SK-N-DZ (cell line): ENCODE measurements at regions not wholly inside any gene's neighbourhood (a gene's known extent, or its start where the extent isn't known, plus 50 kb on each side); places are given as distances from the start of the nearest gene placed in this dataset.

ENCODE experiments used
- DNase-seq: peaks from one replicate; pipeline ENCODE4 v3.0.0-alpha.2; 2015; ENCODE audit warnings: low spot score

- no peak for DNase-seq
These were observed 137.6 kb upstream of the HABP2 start for GRCh38 chr10:113415246-113415645.

GRCh38 chr10:113420057-113420732 is 132.7 kb upstream of the HABP2 start:
- DNase-seq = no peak

- DNase-seq = no peak
These were observed 131.8 kb upstream of the HABP2 start for GRCh38 chr10:113420733-113421675.

- no peak for DNase-seq
These were observed 130.5 kb upstream of the HABP2 start for GRCh38 chr10:113422371-113422770.

GRCh38 chr10:113423981-113424721 is 128.7 kb upstream of the HABP2 start:
- no peak for DNase-seq

GRCh38 chr10:113425008-113425407 is 127.8 kb upstream of the HABP2 start:
- DNase-seq = no peak

GRCh38 chr10:113425541-113425951 is 127.3 kb upstream of the HABP2 start:
- no peak for DNase-seq

GRCh38 chr10:113426181-113426877 is 126.5 kb upstream of the HABP2 start:
- no peak for DNase-seq

GRCh38 chr10:113427236-113427735 is 125.6 kb upstream of the HABP2 start:
- DNase-seq = no peak

- DNase-seq = no peak
These were observed 124.9 kb upstream of the HABP2 start for GRCh38 chr10:113427811-113428558.

- no peak for DNase-seq
These were observed 122.0 kb upstream of the HABP2 start for GRCh38 chr10:113430634-113431397.

- no peak for DNase-seq
These were observed 121.3 kb upstream of the HABP2 start for GRCh38 chr10:113431398-113432160.

- no peak for DNase-seq
These were observed 119.1 kb upstream of the HABP2 start for GRCh38 chr10:113433711-113434110.

- DNase-seq = no peak
These were observed 118.5 kb upstream of the HABP2 start for GRCh38 chr10:113434315-113434714.

- no peak for DNase-seq
These were observed 117.9 kb upstream of the HABP2 start for GRCh38 chr10:113434950-113435349.

GRCh38 chr10:113435881-113436280 is 117.0 kb upstream of the HABP2 start:
- DNase-seq = no peak

- no peak for DNase-seq
These were observed 116.0 kb upstream of the HABP2 start for GRCh38 chr10:113436851-113437250.

- DNase-seq = no peak
These were observed 114.2 kb upstream of the HABP2 start for GRCh38 chr10:113438652-113439051.

GRCh38 chr10:113441220-113441619 is 111.6 kb upstream of the HABP2 start:
- no peak for DNase-seq
